Osteoblast (primary cell): ENCODE measurements at regions not wholly inside any gene's neighbourhood (a gene's known extent, or its start where the extent isn't known, plus 50 kb on each side); places are given as distances from the start of the nearest gene placed in this dataset.

Experiments used
- DNase-seq: peaks from one replicate; pipeline ENCODE4 v3.0.0; 2011; ENCODE audit warnings: low spot score, mixed read lengths; ENCODE audit not compliant: insufficient read length; ENCODE audit errors: missing footprints
- H2AFZ ChIP-seq: 2 replicates; pipeline ENCODE4 v1.6.0; 2011; ENCODE audit warnings: mild to moderate bottlenecking, low read length
- H3K27ac ChIP-seq: 2 replicates; pipeline ENCODE4 v1.5.1; 2011; ENCODE audit warnings: mild to moderate bottlenecking, low read depth, low read length, moderate library complexity
- H3K27me3 ChIP-seq: 2 replicates; pipeline ENCODE4 v1.6.0; 2012; ENCODE audit warnings: mild to moderate bottlenecking, control low read depth, inconsistent platforms, low read length, moderate library complexity; ENCODE audit not compliant: insufficient read depth
- H3K36me3 ChIP-seq: 2 replicates; pipeline ENCODE4 v1.5.1; 2011; ENCODE audit warnings: mild to moderate bottlenecking, low read length, control low read depth, moderate library complexity; ENCODE audit not compliant: insufficient read depth
- H3K4me1 ChIP-seq: 2 replicates; pipeline ENCODE4 v1.5.1; 2011; ENCODE audit warnings: mild to moderate bottlenecking, low read length, control low read depth, moderate library complexity; ENCODE audit not compliant: insufficient read depth
- H3K4me2 ChIP-seq: 2 replicates; pipeline ENCODE4 v1.6.0; 2011; ENCODE audit warnings: mild to moderate bottlenecking, low read length; ENCODE audit not compliant: insufficient read depth
- H3K4me3 ChIP-seq: fragments of 200-600 bp; sonication (generic); 3 replicates; pipeline ENCODE4 v1.5.1; 2012; ENCODE audit warnings: mild to moderate bottlenecking, low read length, inconsistent platforms; ENCODE audit not compliant: insufficient read depth
- H3K79me2 ChIP-seq: 2 replicates; pipeline ENCODE4 v1.6.0; 2012; ENCODE audit warnings: mild to moderate bottlenecking, low read length, control low read depth, inconsistent platforms; ENCODE audit not compliant: insufficient read depth
- H3K9me3 ChIP-seq: 2 replicates; pipeline ENCODE4 v1.5.1; 2011; ENCODE audit warnings: low read depth, low read length, control low read depth
- H4K20me1 ChIP-seq: 2 replicates; pipeline ENCODE4 v1.6.0; 2012; ENCODE audit warnings: mild to moderate bottlenecking, low read length, control low read depth; ENCODE audit not compliant: insufficient read depth
- TF ChIP-seq, protein P1 (sequence below): IDR thresholded peaks from 2 replicates; pipeline ENCODE4 v1.5.1; 2011; ENCODE audit warnings: mild to moderate bottlenecking, low read depth, low read length, moderate library complexity; ENCODE audit errors: extremely low read depth

GRCh38 chr20:24337069-24337468 is 132.4 kb upstream of the SYNDIG1 start:
- Histone ChIP-seq H3K27me3 (no peaks in the 10 kb centered on the region), H3K36me3 (no peaks in the 10 kb centered on the region), H4K20me1 (no peaks in the 10 kb centered on the region), H3K4me2 (no peak overlapping the region), H3K27ac (no peak overlapping the region), H3K9me3 (no peaks in the 10 kb centered on the region), H3K4me1 (no peaks in the 10 kb centered on the region), H2AFZ (no peak overlapping the region), H3K4me3 (no peak overlapping the region), H3K79me2 (no peaks in the 10 kb centered on the region)
- TF ChIP-seq, protein P1, sequence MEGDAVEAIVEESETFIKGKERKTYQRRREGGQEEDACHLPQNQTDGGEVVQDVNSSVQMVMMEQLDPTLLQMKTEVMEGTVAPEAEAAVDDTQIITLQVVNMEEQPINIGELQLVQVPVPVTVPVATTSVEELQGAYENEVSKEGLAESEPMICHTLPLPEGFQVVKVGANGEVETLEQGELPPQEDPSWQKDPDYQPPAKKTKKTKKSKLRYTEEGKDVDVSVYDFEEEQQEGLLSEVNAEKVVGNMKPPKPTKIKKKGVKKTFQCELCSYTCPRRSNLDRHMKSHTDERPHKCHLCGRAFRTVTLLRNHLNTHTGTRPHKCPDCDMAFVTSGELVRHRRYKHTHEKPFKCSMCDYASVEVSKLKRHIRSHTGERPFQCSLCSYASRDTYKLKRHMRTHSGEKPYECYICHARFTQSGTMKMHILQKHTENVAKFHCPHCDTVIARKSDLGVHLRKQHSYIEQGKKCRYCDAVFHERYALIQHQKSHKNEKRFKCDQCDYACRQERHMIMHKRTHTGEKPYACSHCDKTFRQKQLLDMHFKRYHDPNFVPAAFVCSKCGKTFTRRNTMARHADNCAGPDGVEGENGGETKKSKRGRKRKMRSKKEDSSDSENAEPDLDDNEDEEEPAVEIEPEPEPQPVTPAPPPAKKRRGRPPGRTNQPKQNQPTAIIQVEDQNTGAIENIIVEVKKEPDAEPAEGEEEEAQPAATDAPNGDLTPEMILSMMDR = no peak
- no peak for DNase-seq

- no peak overlapping the region for H3K4me2 ChIP-seq
- TF ChIP-seq, protein P1 = no peak
- H3K4me1 ChIP-seq = no peaks in the 10 kb centered on the region
Measured at GRCh38 chr20:24334830-24335229, 134.6 kb upstream of the SYNDIG1 start.

DNA sequence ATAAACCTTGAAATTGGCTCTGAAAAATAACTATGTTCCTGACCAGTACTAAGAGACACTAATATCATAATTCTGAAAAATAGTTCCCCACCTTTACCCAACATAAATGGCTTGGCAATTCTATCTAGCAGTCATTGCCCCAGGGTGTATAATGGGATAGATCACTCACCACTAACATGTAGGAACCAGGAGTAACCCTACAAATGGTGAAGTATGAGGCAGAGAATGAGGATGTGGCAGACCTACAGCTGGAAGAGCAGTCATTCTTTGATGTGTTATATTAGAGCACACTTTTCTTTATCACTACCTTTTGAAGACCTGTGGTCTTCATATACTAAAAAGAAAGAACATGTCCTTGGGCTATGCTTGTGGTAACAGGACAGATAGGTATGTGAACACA is 136.5 kb upstream of the SYNDIG1 start:
- H3K79me2 ChIP-seq = no peaks in the 10 kb centered on the region
- no peak overlapping the region for H2AFZ ChIP-seq
- no peak overlapping the region for H3K4me3 ChIP-seq
- no peak overlapping the region for H3K27ac ChIP-seq
- H3K27me3 ChIP-seq = no peaks in the 10 kb centered on the region
- TF ChIP-seq, protein P1 = no peak
- DNase-seq = no peak
- H4K20me1 ChIP-seq = no peaks in the 10 kb centered on the region
- H3K9me3 ChIP-seq = no peaks in the 10 kb centered on the region
- H3K4me2 ChIP-seq = no peak overlapping the region
- H3K4me1 ChIP-seq = no peaks in the 10 kb centered on the region
- no peaks in the 10 kb centered on the region for H3K36me3 ChIP-seq

More at GRCh38 chr20:24334830-24335229, 134.6 kb upstream of the SYNDIG1 start:
- Histone ChIP-seq H3K4me3 (no peak overlapping the region), H3K27me3 (no peaks in the 10 kb centered on the region), H3K79me2 (no peaks in the 10 kb centered on the region), H3K36me3 (no peaks in the 10 kb centered on the region), H2AFZ (no peak overlapping the region), H3K9me3 (no peaks in the 10 kb centered on the region), H3K27ac (no peak overlapping the region), H4K20me1 (no peaks in the 10 kb centered on the region)
- no peak for DNase-seq

DNA sequence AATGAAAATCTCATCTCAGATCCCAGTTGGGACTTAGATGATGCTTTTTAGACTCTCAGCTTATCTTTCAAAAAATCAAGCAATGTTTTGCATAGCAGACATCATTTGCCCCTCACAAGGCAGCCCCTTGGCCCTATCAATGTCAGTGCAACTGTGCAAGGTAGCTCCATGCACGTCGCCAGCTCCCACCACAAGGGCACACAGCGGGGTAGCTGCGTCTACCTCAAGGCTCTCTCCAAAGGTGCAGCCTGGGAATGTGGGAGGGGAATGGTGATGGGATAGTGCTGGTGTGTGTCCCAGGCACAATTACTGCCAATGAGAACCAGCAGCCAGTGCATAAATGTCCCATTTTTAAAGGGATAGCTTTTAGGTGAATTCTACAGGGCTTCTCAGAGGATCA is 137.5 kb upstream of the SYNDIG1 start:
- Histone ChIP-seq H3K4me2 (no peak overlapping the region), H4K20me1 (no peaks in the 10 kb centered on the region), H3K79me2 (no peaks in the 10 kb centered on the region), H3K27ac (no peak overlapping the region), H2AFZ (no peak overlapping the region), H3K9me3 (no peaks in the 10 kb centered on the region), H3K4me3 (no peak overlapping the region), H3K27me3 (no peaks in the 10 kb centered on the region), H3K36me3 (no peaks in the 10 kb centered on the region), H3K4me1 (no peaks in the 10 kb centered on the region)
- TF ChIP-seq, protein P1 = no peak
- DNase-seq = no peak
